H9 (cell line): ENCODE measurements at regions not wholly inside any gene's neighbourhood (a gene's known extent, or its start where the extent isn't known, plus 50 kb on each side); places are given as distances from the start of the nearest gene placed in this dataset.

Experiments used
- DNase-seq: peaks from one replicate; pipeline ENCODE4 v3.0.0-alpha.2; 2017
- H2AFZ ChIP-seq: one replicate; pipeline ENCODE4 v1.6.1; 2013; ENCODE audit warnings: mild to moderate bottlenecking, low read length, control low read depth, moderate library complexity
- H2AK5ac ChIP-seq: 2 replicates; pipeline ENCODE4 v1.6.1; 2013; ENCODE audit warnings: low read length, control low read depth, mixed read lengths; ENCODE audit not compliant: insufficient read length
- H2BK120ac ChIP-seq: one replicate; pipeline ENCODE4 v1.6.1; 2013; ENCODE audit warnings: low read depth, mild to moderate bottlenecking, low read length, control low read depth, inconsistent platforms; ENCODE audit not compliant: poor library complexity, severe bottlenecking
- H2BK12ac ChIP-seq: 2 replicates; pipeline ENCODE4 v1.6.1; 2013; ENCODE audit warnings: low read length, control low read depth, mixed read lengths, low read depth; ENCODE audit not compliant: insufficient read length
- H2BK15ac ChIP-seq: 2 replicates; pipeline ENCODE4 v1.6.1; 2013; ENCODE audit warnings: low read depth, low read length, control low read depth
- H2BK20ac ChIP-seq: one replicate; pipeline ENCODE4 v1.6.1; 2013; ENCODE audit warnings: low read depth, mild to moderate bottlenecking, low read length, control low read depth, inconsistent platforms; ENCODE audit not compliant: poor library complexity, severe bottlenecking
- H2BK5ac ChIP-seq: 2 replicates; pipeline ENCODE4 v1.6.1; 2013; ENCODE audit warnings: low read length, control low read depth, mixed read lengths; ENCODE audit not compliant: insufficient read length
- H3K14ac ChIP-seq: 2 replicates; pipeline ENCODE4 v1.6.1; 2013; ENCODE audit warnings: low read length, control low read depth; ENCODE audit not compliant: insufficient read depth
- H3K18ac ChIP-seq: 2 replicates; pipeline ENCODE4 v1.6.1; 2013; ENCODE audit warnings: low read depth, mild to moderate bottlenecking, mixed read lengths, low read length, control low read depth; ENCODE audit not compliant: insufficient read length
- H3K23ac ChIP-seq: 2 replicates; pipeline ENCODE4 v1.6.1; 2013; ENCODE audit warnings: low read length, control low read depth, mixed read lengths, low read depth; ENCODE audit not compliant: insufficient read length
- H3K23me2 ChIP-seq: 2 replicates; pipeline ENCODE4 v1.6.1; 2013; ENCODE audit warnings: low read depth, mild to moderate bottlenecking, mixed read lengths, low read length, control low read depth; ENCODE audit not compliant: insufficient read length, poor library complexity, severe bottlenecking
- H3K27ac ChIP-seq: 2 replicates; pipeline ENCODE4 v1.5.1; 2013; ENCODE audit warnings: low read length, control low read depth, mixed read lengths, low read depth; ENCODE audit not compliant: insufficient read length
- H3K27me3 ChIP-seq: 2 replicates; pipeline ENCODE4 v1.6.1; 2013; ENCODE audit warnings: low read length, control low read depth, inconsistent platforms; ENCODE audit not compliant: insufficient read depth
- H3K4ac ChIP-seq: 2 replicates; pipeline ENCODE4 v1.6.1; 2013; ENCODE audit warnings: low read depth, mild to moderate bottlenecking, control low read depth, inconsistent platforms, low read length, moderate library complexity
- H3K4me1 ChIP-seq: 2 replicates; pipeline ENCODE4 v1.6.1; 2013; ENCODE audit warnings: low read length, control low read depth, inconsistent platforms; ENCODE audit not compliant: insufficient read depth
- H3K4me2 ChIP-seq: 2 replicates; pipeline ENCODE4 v1.6.1; 2013; ENCODE audit warnings: low read length, control low read depth, mixed read lengths; ENCODE audit not compliant: insufficient read length, insufficient read depth
- H3K56ac ChIP-seq: 2 replicates; pipeline ENCODE4 v1.6.1; 2013; ENCODE audit warnings: low read depth, mild to moderate bottlenecking, mixed read lengths, low read length, control low read depth; ENCODE audit not compliant: insufficient read length
- H3K79me1 ChIP-seq: 2 replicates; pipeline ENCODE4 v1.6.1; 2013; ENCODE audit warnings: low read depth, mild to moderate bottlenecking, moderate library complexity, low read length, control low read depth, inconsistent platforms; ENCODE audit not compliant: insufficient read depth, poor library complexity, severe bottlenecking
- H3K79me2 ChIP-seq: 2 replicates; pipeline ENCODE4 v1.6.1; 2013; ENCODE audit warnings: low read length, control low read depth, inconsistent platforms; ENCODE audit not compliant: insufficient read depth
- H3K9ac ChIP-seq: 2 replicates; pipeline ENCODE4 v1.6.1; 2013; ENCODE audit warnings: low read length, control low read depth, mixed read lengths; ENCODE audit not compliant: insufficient read length; ENCODE audit errors: extremely low read depth
- H3K9me3 ChIP-seq: one replicate; pipeline ENCODE4 v1.6.1; 2013; ENCODE audit warnings: low read depth, low read length, inconsistent platforms; ENCODE audit not compliant: control insufficient read depth
- H3T11ph ChIP-seq: one replicate; pipeline ENCODE4 v1.6.1; 2013; ENCODE audit warnings: mild to moderate bottlenecking, low read length, control low read depth, inconsistent platforms
- H4K20me1 ChIP-seq: one replicate; pipeline ENCODE4 v1.6.1; 2013; ENCODE audit not compliant: control insufficient read depth, insufficient read length, insufficient read depth
- H4K5ac ChIP-seq: 2 replicates; pipeline ENCODE4 v1.6.1; 2013; ENCODE audit warnings: low read depth, mild to moderate bottlenecking, mixed read lengths, low read length, control low read depth; ENCODE audit not compliant: insufficient read length
- H4K8ac ChIP-seq: replicated peaks from 2 replicates; pipeline ENCODE4 v1.6.1; 2013; ENCODE audit warnings: low read length, control low read depth, mixed read lengths, low read depth; ENCODE audit not compliant: insufficient read length
- H4K91ac ChIP-seq: 2 replicates; pipeline ENCODE4 v1.6.1; 2013; ENCODE audit warnings: low read depth, mild to moderate bottlenecking, moderate library complexity, mixed read lengths, low read length, control low read depth; ENCODE audit not compliant: insufficient read length
- H3K27ac Mint-ChIP-seq, 3 experiments: 2 replicates in 2 of 3; 3 replicates in 1 of 3; pipeline ENCODE4 v1.8.0; 2020 to 2021; ENCODE audit warnings: mixed read lengths in 3 of 3, mild to moderate bottlenecking in 1 of 3, moderate library complexity in 1 of 3
- H3K27me3 Mint-ChIP-seq: 2 replicates; pipeline ENCODE4 v1.8.0; 2021; ENCODE audit warnings: low read depth, mild to moderate bottlenecking, moderate library complexity, mixed read lengths
- H3K36me3 Mint-ChIP-seq, 3 experiments: 2 replicates in 2 of 3; 3 replicates in 1 of 3; pipeline ENCODE4 v1.8.0; 2020 to 2021; ENCODE audit warnings: low read depth in 3 of 3, mixed read lengths in 3 of 3; ENCODE audit not compliant: insufficient read depth in 1 of 3
- H3K4me1 Mint-ChIP-seq, 2 experiments: 2 replicates each; pipeline ENCODE4 v1.8.0; 2020; ENCODE audit warnings: mixed read lengths in 2 of 2
- H3K4me3 Mint-ChIP-seq, 2 experiments: 2 replicates in 1 of 2; 3 replicates in 1 of 2; pipeline ENCODE4 v1.8.0; 2020 to 2021; ENCODE audit warnings: mild to moderate bottlenecking in 2 of 2, mixed read lengths in 2 of 2, moderate library complexity in 1 of 2
- H3K9me3 Mint-ChIP-seq, 2 experiments: 2 replicates in 1 of 2; 3 replicates in 1 of 2; pipeline ENCODE4 v1.8.0; 2020; ENCODE audit warnings: mild to moderate bottlenecking in 2 of 2, mixed read lengths in 2 of 2, moderate library complexity in 1 of 2
- CTCF ChIP-seq: fragments of 200-600 bp; sonication (generic); conservative IDR thresholded peaks from 3 replicates; pipeline ENCODE4 v1.8.0; 2021; ENCODE audit warnings: antibody characterized with exemption, mild to moderate bottlenecking
- WGBS: extraction: QIAGEN DNeasy Blood & Tissue Kit; methylation state at CpG from one replicate; pipeline ENCODE4 v1.1.7; 2013; ENCODE audit warnings: missing lambda C conversion rate, low lambda C conversion rate, mixed read lengths; ENCODE audit not compliant: insufficient read length; ENCODE audit errors: extremely low coverage; 5-methylcytosine and 5-hydroxymethylcytosine counted together

GRCh38 chr11:122205036-122205435, 89.0 kb upstream of the BLID start:
- Histone ChIP-seq H2BK20ac (no peak overlapping the region), H3K14ac (no peak overlapping the region), H3T11ph (no peak overlapping the region), H2AK5ac (no peak overlapping the region), H3K9ac (no peak overlapping the region), H3K23ac (no peak overlapping the region), H3K79me1 (no peaks in the 10 kb centered on the region), H3K23me2 (peaks cover 4% of the 10 kb centered on the region), H2BK12ac (no peak overlapping the region), H3K9me3 (no peaks in the 10 kb centered on the region), H3K18ac (no peak overlapping the region), H2BK120ac (no peak overlapping the region), H2BK5ac (no peak overlapping the region), H4K8ac (no peak overlapping the region), H2AFZ (no peak overlapping the region), H3K27me3 (no peaks in the 10 kb centered on the region), H3K4me2 (no peak overlapping the region), H3K4ac (no peak overlapping the region), H3K27ac (no peak overlapping the region), H3K79me2 (no peaks in the 10 kb centered on the region), H3K56ac (no peak overlapping the region), H3K4me1 (no peaks in the 10 kb centered on the region), H4K20me1 (no peaks in the 10 kb centered on the region), H2BK15ac (no peak overlapping the region), H4K91ac (no peak overlapping the region), H4K5ac (no peak overlapping the region)
- H3K4me1 Mint-ChIP-seq = peaks cover 9 to 12% of the 10 kb centered on the region in 2 experiments
- no peak overlapping the region for H3K4me3 Mint-ChIP-seq
- H3K36me3 Mint-ChIP-seq = no peaks in the 10 kb centered on the region
- no CpG with 5 or more reads among the region's 5 CpGs for WGBS
- no peak for DNase-seq
- no peaks in the 10 kb centered on the region for H3K9me3 Mint-ChIP-seq
- no peak overlapping the region for H3K27ac Mint-ChIP-seq
- H3K27me3 Mint-ChIP-seq = peaks cover 9% of the 10 kb centered on the region
- no peak for TF ChIP-seq CTCF
